Karpas-422 (cell line): ENCODE measurements at regions not wholly inside any gene's neighbourhood (a gene's known extent, or its start where the extent isn't known, plus 50 kb on each side); places are given as distances from the start of the nearest gene placed in this dataset.

Experiments
- DNase-seq: peaks from one replicate; pipeline ENCODE4 v3.0.0-alpha.2; 2015
- H2AFZ ChIP-seq: fragments of 200-600 bp; sonication (generic); 2 replicates; pipeline ENCODE4 v1.6.1; 2014; ENCODE audit warnings: antibody characterized with exemption, low read length, mixed read lengths
- H3K27ac ChIP-seq: fragments of 200-600 bp; sonication (generic); 2 replicates; pipeline ENCODE4 v1.5.1; 2014; ENCODE audit warnings: mild to moderate bottlenecking, low read length, moderate library complexity
- H3K27me3 ChIP-seq: fragments of 200-600 bp; sonication (generic); 2 replicates; pipeline ENCODE4 v1.6.1; 2014; ENCODE audit warnings: low read length, mixed read lengths
- H3K36me3 ChIP-seq: fragments of 200-600 bp; sonication (generic); 2 replicates; pipeline ENCODE4 v1.6.1; 2014; ENCODE audit warnings: low read length, mixed read lengths; ENCODE audit not compliant: insufficient read depth
- H3K4me1 ChIP-seq: fragments of 200-600 bp; sonication (generic); 2 replicates; pipeline ENCODE4 v1.6.1; 2014; ENCODE audit warnings: mild to moderate bottlenecking, low read length, mixed read lengths
- H3K4me2 ChIP-seq: fragments of 200-600 bp; sonication (generic); 2 replicates; pipeline ENCODE4 v1.6.1; 2014; ENCODE audit warnings: low read length, low read depth, mild to moderate bottlenecking; ENCODE audit not compliant: poor library complexity, severe bottlenecking
- H3K4me3 ChIP-seq: fragments of 200-600 bp; sonication (generic); 2 replicates; pipeline ENCODE4 v1.5.1; 2014; ENCODE audit warnings: mild to moderate bottlenecking, antibody characterized with exemption, low read length, mixed read lengths
- H3K79me2 ChIP-seq: fragments of 200-600 bp; sonication (generic); 2 replicates; pipeline ENCODE4 v1.6.1; 2014; ENCODE audit warnings: mild to moderate bottlenecking, low read length, mixed read lengths
- H3K9ac ChIP-seq: fragments of 200-600 bp; sonication (generic); 2 replicates; pipeline ENCODE4 v1.6.0; 2014; ENCODE audit warnings: low read length
- H3K9me2 ChIP-seq: fragments of 200-600 bp; sonication (generic), shearing (Covaris generic); replicated peaks from 2 replicates; pipeline ENCODE4 v1.6.0; 2014; ENCODE audit warnings: mild to moderate bottlenecking, low read length, moderate library complexity; ENCODE audit not compliant: insufficient read depth
- H3K9me3 ChIP-seq: fragments of 300-700, 200-600 bp; sonication (generic); 2 replicates; pipeline ENCODE4 v1.6.1; 2014; ENCODE audit warnings: low read length, mixed read lengths
- H4K20me1 ChIP-seq: fragments of 200-600 bp; sonication (generic); 2 replicates; pipeline ENCODE4 v1.6.1; 2014; ENCODE audit warnings: mild to moderate bottlenecking, antibody characterized with exemption, low read length, low read depth; ENCODE audit not compliant: insufficient read depth

- Histone ChIP-seq H3K36me3 (no peaks in the 10 kb centered on the region), H4K20me1 (no peaks in the 10 kb centered on the region), H3K27ac (no peak overlapping the region), H3K9me3 (no peaks in the 10 kb centered on the region), H3K27me3 (no peaks in the 10 kb centered on the region), H3K4me2 (no peak overlapping the region), H2AFZ (no peak overlapping the region), H3K79me2 (no peaks in the 10 kb centered on the region), H3K9me2 (no peaks in the 10 kb centered on the region), H3K9ac (no peak overlapping the region), H3K4me3 (no peak overlapping the region), H3K4me1 (no peaks in the 10 kb centered on the region)
- DNase-seq: no peak
Measured at GRCh38 chr6:135789375-135790050, 62.0 kb upstream of the PDE7B start.

DNA sequence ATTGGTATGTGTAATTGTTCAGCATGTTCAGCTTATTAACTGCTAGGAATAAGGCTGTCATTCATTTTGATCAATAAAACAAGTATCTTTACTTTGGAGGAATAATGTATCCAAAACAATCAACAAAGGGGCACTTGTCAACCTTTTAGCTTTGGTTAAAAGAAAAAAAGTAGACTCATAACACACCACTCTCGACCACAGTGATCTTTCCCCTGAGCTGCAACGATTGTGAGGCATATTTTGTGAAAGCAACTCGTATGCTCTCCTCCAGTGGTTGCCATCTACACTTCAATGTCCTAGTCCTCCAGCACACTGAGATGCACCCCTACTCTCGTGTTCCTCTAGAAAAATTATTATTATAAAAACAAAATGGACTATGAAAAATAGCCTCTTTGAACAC lies 60.1 kb upstream of the PDE7B start:
- Histone ChIP-seq H3K27me3 (no peaks in the 10 kb centered on the region), H3K9me3 (no peaks in the 10 kb centered on the region), H3K4me1 (no peaks in the 10 kb centered on the region), H3K4me3 (no peak overlapping the region), H2AFZ (no peak overlapping the region), H3K9ac (no peak overlapping the region), H3K36me3 (no peaks in the 10 kb centered on the region), H3K4me2 (no peak overlapping the region), H3K9me2 (no peaks in the 10 kb centered on the region), H3K27ac (no peak overlapping the region), H4K20me1 (no peaks in the 10 kb centered on the region), H3K79me2 (no peaks in the 10 kb centered on the region)
- no peak for DNase-seq

- no peak overlapping the region for H3K9ac ChIP-seq
- H3K36me3 ChIP-seq: no peaks in the 10 kb centered on the region
- DNase-seq: no peak
- no peaks in the 10 kb centered on the region for H4K20me1 ChIP-seq
- no peak overlapping the region for H3K27ac ChIP-seq
- H3K9me3 ChIP-seq: no peaks in the 10 kb centered on the region
- H3K4me2 ChIP-seq: no peak overlapping the region
- no peaks in the 10 kb centered on the region for H3K4me1 ChIP-seq
- H3K9me2 ChIP-seq: no peaks in the 10 kb centered on the region
- H3K4me3 ChIP-seq: no peak overlapping the region
- no peaks in the 10 kb centered on the region for H3K27me3 ChIP-seq
- no peak overlapping the region for H2AFZ ChIP-seq
- H3K79me2 ChIP-seq: no peaks in the 10 kb centered on the region
Measured at GRCh38 chr6:135796643-135797305, 54.7 kb upstream of the PDE7B start.

DNA sequence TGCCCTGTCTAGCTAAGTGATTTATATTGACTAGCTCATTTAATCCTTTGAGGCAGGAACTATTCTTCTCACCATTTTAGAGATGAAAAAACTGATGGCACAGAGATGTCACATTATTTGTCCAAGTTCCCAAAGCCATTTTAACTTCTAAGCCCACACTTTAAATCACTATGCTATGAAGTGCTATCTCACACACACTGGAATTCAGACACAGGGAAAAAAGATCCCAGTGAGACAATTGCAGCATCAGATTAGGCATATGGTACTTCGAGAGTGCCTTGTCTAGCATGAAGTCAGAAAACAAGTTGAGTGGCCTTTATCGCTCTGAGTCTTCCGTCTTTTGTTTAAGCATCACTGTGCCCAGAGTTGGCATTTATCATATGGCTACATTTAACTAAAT lies 54.1 kb upstream of the PDE7B start:
- Histone ChIP-seq H3K4me1 (no peaks in the 10 kb centered on the region), H3K9me2 (no peaks in the 10 kb centered on the region), H4K20me1 (no peaks in the 10 kb centered on the region), H3K4me2 (no peak overlapping the region), H3K27ac (no peak overlapping the region), H3K9me3 (no peaks in the 10 kb centered on the region), H3K79me2 (no peaks in the 10 kb centered on the region), H3K36me3 (no peaks in the 10 kb centered on the region), H2AFZ (no peak overlapping the region), H3K4me3 (no peak overlapping the region), H3K27me3 (no peaks in the 10 kb centered on the region), H3K9ac (no peak overlapping the region)
- no peak for DNase-seq

- Histone ChIP-seq H3K4me2 (no peak overlapping the region), H4K20me1 (no peaks in the 10 kb centered on the region), H3K27ac (no peak overlapping the region), H3K9me3 (no peaks in the 10 kb centered on the region), H3K4me3 (no peak overlapping the region), H3K79me2 (no peaks in the 10 kb centered on the region), H2AFZ (no peak overlapping the region), H3K4me1 (no peaks in the 10 kb centered on the region), H3K36me3 (no peaks in the 10 kb centered on the region), H3K9ac (no peak overlapping the region), H3K9me2 (no peaks in the 10 kb centered on the region), H3K27me3 (no peaks in the 10 kb centered on the region)
- no peak for DNase-seq
Measured at GRCh38 chr6:135798751-135799515, 52.6 kb upstream of the PDE7B start.
